ENCODE measurements at regions not wholly inside any gene's neighbourhood (a gene's known extent, or its start where the extent isn't known, plus 50 kb on each side); places are given as distances from the start of the nearest gene placed in this dataset.

DNA sequence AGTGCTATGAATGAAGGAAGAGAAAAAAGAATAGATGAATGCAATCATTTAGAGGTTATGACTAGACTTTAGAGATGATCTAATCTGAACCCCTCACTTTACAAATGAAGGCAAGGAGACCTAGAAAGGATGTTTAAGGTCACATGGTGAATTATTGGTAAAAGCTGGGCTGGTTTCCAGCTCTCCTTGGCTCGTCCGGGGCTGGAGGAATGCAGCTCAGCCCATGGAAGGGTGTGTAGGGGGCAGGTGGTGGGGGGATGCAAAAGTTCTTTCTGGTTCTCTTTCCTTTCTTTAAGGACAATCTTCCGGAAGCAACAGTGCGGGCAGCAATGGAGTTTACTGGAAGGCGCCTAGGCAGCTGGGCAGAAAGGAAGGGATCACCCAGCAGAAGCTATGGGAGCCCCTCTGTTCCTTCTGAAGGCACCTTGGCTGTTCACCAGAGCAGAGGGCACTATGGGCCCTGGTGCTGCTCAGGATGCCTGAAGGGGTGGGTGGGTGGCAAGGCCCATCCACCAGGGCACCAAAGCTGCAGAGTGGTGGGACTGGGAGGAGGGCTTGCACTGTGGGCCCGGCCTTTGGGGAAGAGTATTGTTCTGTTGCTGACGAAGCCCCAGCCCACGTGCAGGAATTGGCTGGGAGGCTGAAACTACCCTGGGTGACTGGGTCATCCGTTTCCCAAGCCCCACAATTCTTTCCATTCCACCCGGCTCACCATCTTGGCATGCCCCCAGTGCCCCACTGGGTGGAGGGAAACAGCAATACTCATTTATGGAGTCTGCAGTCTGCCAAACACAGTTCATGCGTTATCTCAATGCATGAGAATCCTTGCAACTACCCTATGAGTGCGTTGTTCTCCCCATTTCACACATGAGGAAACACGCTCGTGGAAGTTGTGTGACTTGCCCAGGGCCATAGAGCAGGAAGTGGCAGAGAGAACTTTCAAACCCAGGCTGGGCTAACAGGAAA, 78.2 kb downstream of the IRF2BPL start:
- Histone ChIP-seq H3K4me1 (ENCODE audit: control insufficient read depth, insufficient read depth, low read length) (peaks cover 32% of the 10 kb centered on the region), H3K36me3 (ENCODE audit: control insufficient read depth in 2 of 2, insufficient read depth in 2 of 2, low read length in 1 of 2) (no peaks in the 10 kb centered on the region), H3K4me2 (ENCODE audit: control insufficient read depth, insufficient read depth) (no peak overlapping the region), H3K9me3 (replicated peaks; ENCODE audit: control insufficient read depth, insufficient read depth, low read length) (no peaks in the 10 kb centered on the region), H2AFZ (ENCODE audit: control insufficient read depth, low read depth, low read length) (no peak overlapping the region), H3K27me3 (replicated peaks in 1 of 2; ENCODE audit: control insufficient read depth in 2 of 2, insufficient read depth in 2 of 2, low read length in 1 of 2) (no peaks in the 10 kb centered on the region), H3K79me2 (ENCODE audit: control insufficient read depth, insufficient read depth, low read length) (no peaks in the 10 kb centered on the region), H4K20me1 (ENCODE audit: control insufficient read depth, insufficient read depth) (no peaks in the 10 kb centered on the region), H3K9ac (ENCODE audit: control insufficient read depth, insufficient read depth, low read length) (no peak overlapping the region), H3K4me3 (no peak overlapping the region), H3K27ac (ENCODE audit: control insufficient read depth, insufficient read depth) (no peak overlapping the region)
- in situ Hi-C loops (cut with MboI) = no loop called here
- DNase-seq (ENCODE audit: low read depth, low spot score) = no peak
- TF ChIP-seq ZNF217 (IDR thresholded peaks at IDR 0.05) = no peak
- TF ChIP-seq STAT1 (conservative IDR thresholded peaks at IDR 0.05) = no peak
- no peak for TF ChIP-seq NR2F1 (conservative IDR thresholded peaks at IDR 0.05)
- no peak for TF ChIP-seq IKZF1 (conservative IDR thresholded peaks at IDR 0.05)
- TF ChIP-seq, protein P1, sequence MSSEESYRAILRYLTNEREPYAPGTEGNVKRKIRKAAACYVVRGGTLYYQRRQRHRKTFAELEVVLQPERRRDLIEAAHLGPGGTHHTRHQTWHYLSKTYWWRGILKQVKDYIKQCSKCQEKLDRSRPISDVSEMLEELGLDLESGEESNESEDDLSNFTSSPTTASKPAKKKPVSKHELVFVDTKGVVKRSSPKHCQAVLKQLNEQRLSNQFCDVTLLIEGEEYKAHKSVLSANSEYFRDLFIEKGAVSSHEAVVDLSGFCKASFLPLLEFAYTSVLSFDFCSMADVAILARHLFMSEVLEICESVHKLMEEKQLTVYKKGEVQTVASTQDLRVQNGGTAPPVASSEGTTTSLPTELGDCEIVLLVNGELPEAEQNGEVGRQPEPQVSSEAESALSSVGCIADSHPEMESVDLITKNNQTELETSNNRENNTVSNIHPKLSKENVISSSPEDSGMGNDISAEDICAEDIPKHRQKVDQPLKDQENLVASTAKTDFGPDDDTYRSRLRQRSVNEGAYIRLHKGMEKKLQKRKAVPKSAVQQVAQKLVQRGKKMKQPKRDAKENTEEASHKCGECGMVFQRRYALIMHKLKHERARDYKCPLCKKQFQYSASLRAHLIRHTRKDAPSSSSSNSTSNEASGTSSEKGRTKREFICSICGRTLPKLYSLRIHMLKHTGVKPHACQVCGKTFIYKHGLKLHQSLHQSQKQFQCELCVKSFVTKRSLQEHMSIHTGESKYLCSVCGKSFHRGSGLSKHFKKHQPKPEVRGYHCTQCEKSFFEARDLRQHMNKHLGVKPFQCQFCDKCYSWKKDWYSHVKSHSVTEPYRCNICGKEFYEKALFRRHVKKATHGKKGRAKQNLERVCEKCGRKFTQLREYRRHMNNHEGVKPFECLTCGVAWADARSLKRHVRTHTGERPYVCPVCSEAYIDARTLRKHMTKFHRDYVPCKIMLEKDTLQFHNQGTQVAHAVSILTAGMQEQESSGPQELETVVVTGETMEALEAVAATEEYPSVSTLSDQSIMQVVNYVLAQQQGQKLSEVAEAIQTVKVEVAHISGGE (CRISPR knock-in tag; IDR thresholded peaks at IDR 0.05) = no peak
- TF ChIP-seq, protein P2, sequence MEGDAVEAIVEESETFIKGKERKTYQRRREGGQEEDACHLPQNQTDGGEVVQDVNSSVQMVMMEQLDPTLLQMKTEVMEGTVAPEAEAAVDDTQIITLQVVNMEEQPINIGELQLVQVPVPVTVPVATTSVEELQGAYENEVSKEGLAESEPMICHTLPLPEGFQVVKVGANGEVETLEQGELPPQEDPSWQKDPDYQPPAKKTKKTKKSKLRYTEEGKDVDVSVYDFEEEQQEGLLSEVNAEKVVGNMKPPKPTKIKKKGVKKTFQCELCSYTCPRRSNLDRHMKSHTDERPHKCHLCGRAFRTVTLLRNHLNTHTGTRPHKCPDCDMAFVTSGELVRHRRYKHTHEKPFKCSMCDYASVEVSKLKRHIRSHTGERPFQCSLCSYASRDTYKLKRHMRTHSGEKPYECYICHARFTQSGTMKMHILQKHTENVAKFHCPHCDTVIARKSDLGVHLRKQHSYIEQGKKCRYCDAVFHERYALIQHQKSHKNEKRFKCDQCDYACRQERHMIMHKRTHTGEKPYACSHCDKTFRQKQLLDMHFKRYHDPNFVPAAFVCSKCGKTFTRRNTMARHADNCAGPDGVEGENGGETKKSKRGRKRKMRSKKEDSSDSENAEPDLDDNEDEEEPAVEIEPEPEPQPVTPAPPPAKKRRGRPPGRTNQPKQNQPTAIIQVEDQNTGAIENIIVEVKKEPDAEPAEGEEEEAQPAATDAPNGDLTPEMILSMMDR (IDR thresholded peaks at IDR 0.05 in 2 of 3, conservative IDR thresholded peaks at IDR 0.05 in 1 of 3; ENCODE audit: control insufficient read depth in 2 of 3, extremely low read depth in 1 of 3, insufficient read depth in 1 of 3, low read depth in 3 of 3, low read length in 3 of 3) = no peak
- TF ChIP-seq ZNF384 (IDR thresholded peaks at IDR 0.05; ENCODE audit: borderline replicate concordance, low read depth, low read length) = no peak
- TF ChIP-seq, protein P3, sequence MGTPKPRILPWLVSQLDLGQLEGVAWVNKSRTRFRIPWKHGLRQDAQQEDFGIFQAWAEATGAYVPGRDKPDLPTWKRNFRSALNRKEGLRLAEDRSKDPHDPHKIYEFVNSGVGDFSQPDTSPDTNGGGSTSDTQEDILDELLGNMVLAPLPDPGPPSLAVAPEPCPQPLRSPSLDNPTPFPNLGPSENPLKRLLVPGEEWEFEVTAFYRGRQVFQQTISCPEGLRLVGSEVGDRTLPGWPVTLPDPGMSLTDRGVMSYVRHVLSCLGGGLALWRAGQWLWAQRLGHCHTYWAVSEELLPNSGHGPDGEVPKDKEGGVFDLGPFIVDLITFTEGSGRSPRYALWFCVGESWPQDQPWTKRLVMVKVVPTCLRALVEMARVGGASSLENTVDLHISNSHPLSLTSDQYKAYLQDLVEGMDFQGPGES (IDR thresholded peaks at IDR 0.05) = no peak
- TF ChIP-seq, protein P4, sequence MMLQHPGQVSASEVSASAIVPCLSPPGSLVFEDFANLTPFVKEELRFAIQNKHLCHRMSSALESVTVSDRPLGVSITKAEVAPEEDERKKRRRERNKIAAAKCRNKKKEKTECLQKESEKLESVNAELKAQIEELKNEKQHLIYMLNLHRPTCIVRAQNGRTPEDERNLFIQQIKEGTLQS (IDR thresholded peaks at IDR 0.05; ENCODE audit: borderline replicate concordance, extremely low read depth, low read depth, low read length) = no peak
- TF ChIP-seq BHLHE40 (IDR thresholded peaks at IDR 0.05; ENCODE audit: borderline replicate concordance in 1 of 2, low read depth in 2 of 2, low read length in 1 of 2) = no peak
- TF ChIP-seq SP1 (IDR thresholded peaks at IDR 0.05; ENCODE audit: low read depth, low read length) = no peak
- no peak for TF ChIP-seq SIN3A (IDR thresholded peaks at IDR 0.05; ENCODE audit: low read depth, low read length)
- TF ChIP-seq ZBED1 (IDR thresholded peaks at IDR 0.05; ENCODE audit: borderline replicate concordance) = no peak
- TF ChIP-seq GATAD2B (conservative IDR thresholded peaks at IDR 0.05; ENCODE audit: low read depth) = no peak
- no peak for TF ChIP-seq DPF2 (IDR thresholded peaks at IDR 0.05)
- no TSS peak for BruUV-seq (replicated peaks)
- ChIA-PET POLR2A (interaction anchor here (0.5 to 4.1 kb wide), 7 partner anchors 12 to 93 kb away, joined by 3 to 26 read pairs (median 4); no protein-coding TSS in a partner anchor), CTCF (interaction anchor here (0.8 to 2.9 kb wide), 5 partner anchors 12 to 145 kb away, joined by 3 to 11 read pairs (median 5); no protein-coding TSS in a partner anchor), SMC1A (ENCODE audit: uncharacterized antibody, unreplicated experiment) (interaction anchor here (0.7 to 14.6 kb wide), 4 partner anchors 12 to 92 kb away, joined by 3 to 233 read pairs (median 88); no protein-coding TSS in a partner anchor), RAD21 (ENCODE audit: unreplicated experiment) (interaction anchor here (0.7 to 11.9 kb wide), 3 partner anchors 9 to 136 kb away, joined by 3 to 285 read pairs (median 233); no protein-coding TSS in a partner anchor)
- no peak for FAIRE-seq
- ATAC-seq = no peak
- WGBS (ENCODE audit: insufficient coverage, insufficient replicate concordance, low lambda C conversion rate, missing lambda C conversion rate) = 72% methylated on average over 14 of the region's 14 CpGs
- intact Hi-C loops (cut with micrococcal nuclease; ENCODE audit: unreplicated experiment) = no loop called here

All from GM12878 (cell line).